Colonic mucosa (tissue), 4 donors: ENCODE measurements at regions not wholly inside any gene's neighbourhood (a gene's known extent, or its start where the extent isn't known, plus 50 kb on each side); places are given as distances from the start of the nearest gene placed in this dataset.

Experiments
- DNase-seq: peaks from one replicate; pipeline ENCODE4 v3.0.0-alpha.2; 2020
- H3K27ac ChIP-seq: fragments of 200-600 bp; one replicate; pipeline ENCODE4 v1.8.0; 2021
- H3K27me3 ChIP-seq: fragments of 200-600 bp; one replicate; pipeline ENCODE4 v1.8.0; 2021
- H3K36me3 ChIP-seq: fragments of 200-600 bp; one replicate; pipeline ENCODE4 v1.8.0; 2021
- H3K4me1 ChIP-seq: fragments of 200-600 bp; one replicate; pipeline ENCODE4 v1.8.0; 2021; ENCODE audit warnings: mild to moderate bottlenecking
- H3K4me3 ChIP-seq: fragments of 200-600 bp; one replicate; pipeline ENCODE4 v1.8.0; 2021
- H3K9ac ChIP-seq, 2 donors: one replicate each; pipeline ENCODE4 v1.7.0; 2013; ENCODE audit warnings: control low read depth in 2 of 2, low read depth in 2 of 2, low read length in 2 of 2
- H3K9me3 ChIP-seq: fragments of 200-600 bp; one replicate; pipeline ENCODE4 v1.8.0; 2021
- CTCF ChIP-seq: fragments of 200-600 bp; IDR thresholded peaks from one replicate; pipeline ENCODE4 v1.8.0; 2022; ENCODE audit warnings: antibody characterized with exemption, mild to moderate bottlenecking
- intact Hi-C: fragments of 100-400 bp; cut with DNase I; formaldehyde crosslinking; loops from one replicate; pipeline ENCODE4 v1.14.1; 2022
- donor health status: healthy.
- donor health status: DM: no; HTN: no; CAD: no.
- donor health status: DM: no; HTN: no; CAD: no.

- intact Hi-C loops: no loop called here
- Histone ChIP-seq H3K36me3 (no peaks in the 10 kb centered on the region), H3K4me3 (no peak overlapping the region), H3K9me3 (no peaks in the 10 kb centered on the region), H3K27me3 (no peaks in the 10 kb centered on the region), H3K9ac (no peak overlapping the region), H3K4me1 (no peaks in the 10 kb centered on the region), H3K27ac (no peak overlapping the region)
- DNase-seq: no peak
- no peak for TF ChIP-seq CTCF
Observed at GRCh38 chr2:63658176-63658968, 69.6 kb downstream of the MDH1 start.

DNA sequence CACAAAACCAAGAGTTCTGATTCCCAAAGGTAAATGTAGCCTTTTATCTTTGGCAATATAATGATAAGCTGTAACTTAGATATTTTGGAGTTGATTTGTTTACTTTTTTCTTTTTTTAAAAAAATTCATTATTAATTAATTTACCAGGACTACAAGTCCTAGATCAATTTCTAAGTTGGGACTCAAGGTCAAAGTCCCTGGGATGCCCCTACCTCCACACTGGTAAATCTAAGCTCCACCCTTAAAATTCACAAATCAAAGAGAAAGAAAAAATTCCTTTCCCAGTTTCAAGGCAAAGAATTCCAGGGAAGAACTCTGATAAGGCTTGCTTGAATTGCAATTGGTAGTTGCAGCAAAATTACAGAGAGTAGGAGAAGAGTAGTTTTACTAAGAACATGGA lies 71.3 kb downstream of the MDH1 start:
- intact Hi-C loops: no loop called here
- H3K27me3 ChIP-seq: no peaks in the 10 kb centered on the region
- H3K27ac ChIP-seq: no peak overlapping the region
- no peak for DNase-seq
- H3K4me1 ChIP-seq: no peaks in the 10 kb centered on the region
- H3K9me3 ChIP-seq: no peaks in the 10 kb centered on the region
- no peak overlapping the region for H3K4me3 ChIP-seq
- H3K9ac ChIP-seq: no peak overlapping the region
- no peaks in the 10 kb centered on the region for H3K36me3 ChIP-seq
- no peak for TF ChIP-seq CTCF

DNA sequence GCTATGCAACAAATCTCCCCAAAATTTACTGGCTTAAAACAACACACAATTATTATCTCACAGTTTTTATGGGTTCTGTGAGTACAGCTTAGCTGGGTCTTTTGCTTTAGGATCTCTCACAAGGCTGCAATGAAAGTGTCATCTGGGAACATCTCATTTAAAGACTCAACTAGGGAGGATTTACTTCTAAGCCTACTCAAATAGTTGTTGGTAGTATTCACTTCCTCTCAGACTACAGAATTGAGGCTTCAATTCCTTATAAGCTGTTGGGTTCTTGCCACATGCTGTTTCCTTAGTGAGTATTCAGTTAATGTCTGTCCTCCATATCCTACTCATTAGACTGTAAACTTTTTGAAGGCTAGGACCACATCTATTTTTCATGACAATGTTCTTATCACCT lies 72.3 kb downstream of the MDH1 start:
- Histone ChIP-seq H3K4me3 (no peak overlapping the region), H3K9ac (no peak overlapping the region), H3K4me1 (no peaks in the 10 kb centered on the region), H3K27ac (no peak overlapping the region), H3K27me3 (no peaks in the 10 kb centered on the region), H3K9me3 (no peaks in the 10 kb centered on the region), H3K36me3 (no peaks in the 10 kb centered on the region)
- no peak for TF ChIP-seq CTCF
- intact Hi-C loops: no loop called here
- DNase-seq: no peak

DNA sequence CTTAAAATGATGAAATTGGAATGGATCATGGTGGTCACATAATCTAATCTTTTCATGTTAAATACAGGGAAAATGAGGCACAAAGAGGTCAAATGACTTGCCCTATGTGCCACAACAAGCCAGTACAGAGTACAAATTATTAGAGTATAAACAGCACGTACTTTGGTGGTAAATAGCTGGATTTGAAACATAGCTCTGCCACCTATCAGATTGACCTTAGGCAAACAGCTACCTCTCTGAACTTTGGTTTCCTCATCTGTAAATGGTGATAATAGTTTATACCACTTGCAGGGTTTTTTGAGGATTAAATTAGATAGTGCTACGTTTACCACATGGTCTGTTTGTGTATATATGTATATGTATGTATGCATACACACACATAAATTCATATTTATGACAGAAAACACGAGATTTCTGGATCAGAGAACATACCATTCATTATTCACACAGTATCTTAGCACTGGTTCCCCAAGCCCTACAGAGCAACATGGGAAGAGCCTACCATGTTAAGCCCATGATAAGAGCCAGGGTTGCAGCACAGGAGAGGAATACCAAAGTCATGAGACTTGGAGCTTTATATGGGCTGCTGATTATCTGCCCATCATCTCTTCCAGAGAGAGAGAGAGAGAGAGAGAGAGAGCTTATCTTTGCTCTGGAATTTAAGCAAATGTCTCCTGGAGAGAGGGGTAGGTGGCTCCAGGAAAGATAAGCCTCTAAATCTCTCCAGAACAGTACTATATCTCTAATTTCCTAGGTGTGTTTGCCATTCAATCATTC lies 73.5 kb downstream of the MDH1 start:
- Histone ChIP-seq H3K4me1 (no peaks in the 10 kb centered on the region), H3K9ac (no peak overlapping the region), H3K27ac (no peak overlapping the region), H3K4me3 (no peak overlapping the region), H3K36me3 (no peaks in the 10 kb centered on the region), H3K27me3 (no peaks in the 10 kb centered on the region), H3K9me3 (no peaks in the 10 kb centered on the region)
- intact Hi-C loops: no loop called here
- DNase-seq: no peak
- TF ChIP-seq CTCF: no peak

- Histone ChIP-seq H3K4me3 (no peak overlapping the region), H3K27me3 (no peaks in the 10 kb centered on the region), H3K36me3 (no peaks in the 10 kb centered on the region), H3K9me3 (no peaks in the 10 kb centered on the region), H3K27ac (no peak overlapping the region), H3K4me1 (no peaks in the 10 kb centered on the region), H3K9ac (no peak overlapping the region)
- DNase-seq: no peak
- intact Hi-C loops: no loop called here
- no peak for TF ChIP-seq CTCF
Observed at GRCh38 chr2:63663013-63663864, 74.5 kb downstream of the MDH1 start.
